ENCODE measurements at regions not wholly inside any gene's neighbourhood (a gene's known extent, or its start where the extent isn't known, plus 50 kb on each side); places are given as distances from the start of the nearest gene placed in this dataset.

GRCh38 chr16:52751035-52751434 is 204.1 kb upstream of the TOX3 start:
- no peak overlapping the region for H3K27ac ChIP-seq
- TF ChIP-seq CTCF (conservative IDR thresholded peaks at IDR 0.05) (no peak), ZFX (IDR thresholded peaks at IDR 0.05) (no peak)

- no peak overlapping the region for H3K27ac ChIP-seq
- TF ChIP-seq CTCF (conservative IDR thresholded peaks at IDR 0.05) (no peak), ZFX (IDR thresholded peaks at IDR 0.05) (no peak)
These were observed 201.8 kb upstream of the TOX3 start for GRCh38 chr16:52748741-52749140.

GRCh38 chr16:52747088-52747595 is 200.2 kb upstream of the TOX3 start:
- H3K27ac ChIP-seq = no peak overlapping the region
- TF ChIP-seq CTCF (conservative IDR thresholded peaks at IDR 0.05) (no peak), ZFX (IDR thresholded peaks at IDR 0.05) (no peak)

- H3K27ac ChIP-seq = no peak overlapping the region
- TF ChIP-seq CTCF (conservative IDR thresholded peaks at IDR 0.05) (no peak), ZFX (IDR thresholded peaks at IDR 0.05) (no peak)
These were observed 196.8 kb upstream of the TOX3 start for GRCh38 chr16:52743707-52744106.

- no peak for TF ChIP-seq ZFX (IDR thresholded peaks at IDR 0.05)
- no peak for TF ChIP-seq CTCF (conservative IDR thresholded peaks at IDR 0.05)
- no peak overlapping the region for H3K27ac ChIP-seq
These were observed 195.7 kb upstream of the TOX3 start for GRCh38 chr16:52742608-52743170.

- TF ChIP-seq ZFX (IDR thresholded peaks at IDR 0.05) (no peak), CTCF (conservative IDR thresholded peaks at IDR 0.05) (no peak)
- no peak overlapping the region for H3K27ac ChIP-seq
These were observed 195.1 kb upstream of the TOX3 start for GRCh38 chr16:52742052-52742451.

- no peak for TF ChIP-seq ZFX (IDR thresholded peaks at IDR 0.05)
- TF ChIP-seq CTCF (conservative IDR thresholded peaks at IDR 0.05) = no peak
- H3K27ac ChIP-seq = no peak overlapping the region
These were observed 194.4 kb upstream of the TOX3 start for GRCh38 chr16:52741351-52741750.

Measured in C4-2B (cell line).